SK-N-SH (cell line): ENCODE measurements at regions not wholly inside any gene's neighbourhood (a gene's known extent, or its start where the extent isn't known, plus 50 kb on each side); places are given as distances from the start of the nearest gene placed in this dataset.

ENCODE experiments used
- CHD2 ChIP-seq: fragments of 150-350 bp; IDR thresholded peaks from 2 replicates; pipeline ENCODE4 v1.6.1; 2018; ENCODE audit warnings: low read length; ENCODE audit not compliant: partially characterized antibody
- POLR2AphosphoS5 ChIP-seq: IDR thresholded peaks from 2 replicates; pipeline ENCODE4 v1.6.1; 2012; ENCODE audit warnings: low read depth, low read length
- SIN3A ChIP-seq: IDR thresholded peaks from 2 replicates; pipeline ENCODE4 v1.6.1; 2012; ENCODE audit warnings: low read depth, mild to moderate bottlenecking, low read length, moderate library complexity, borderline replicate concordance
- TAF1 ChIP-seq: IDR thresholded peaks from 2 replicates; pipeline ENCODE4 v1.6.1; 2012; ENCODE audit warnings: low read depth, mild to moderate bottlenecking, low read length, moderate library complexity, borderline replicate concordance
- TCF12 ChIP-seq: IDR thresholded peaks from 2 replicates; pipeline ENCODE4 v1.4.0; 2012
- YY1 ChIP-seq: IDR thresholded peaks from 2 replicates; pipeline ENCODE4 v1.4.0; 2012; ENCODE audit warnings: low read depth, mild to moderate bottlenecking
- TF ChIP-seq, protein P1 (sequence below): fragments of 200-600 bp; sonication (generic); IDR thresholded peaks from 2 replicates; pipeline ENCODE4 v1.6.1; 2017; ENCODE audit warnings: antibody characterized with exemption, mild to moderate bottlenecking, moderate library complexity

DNA sequence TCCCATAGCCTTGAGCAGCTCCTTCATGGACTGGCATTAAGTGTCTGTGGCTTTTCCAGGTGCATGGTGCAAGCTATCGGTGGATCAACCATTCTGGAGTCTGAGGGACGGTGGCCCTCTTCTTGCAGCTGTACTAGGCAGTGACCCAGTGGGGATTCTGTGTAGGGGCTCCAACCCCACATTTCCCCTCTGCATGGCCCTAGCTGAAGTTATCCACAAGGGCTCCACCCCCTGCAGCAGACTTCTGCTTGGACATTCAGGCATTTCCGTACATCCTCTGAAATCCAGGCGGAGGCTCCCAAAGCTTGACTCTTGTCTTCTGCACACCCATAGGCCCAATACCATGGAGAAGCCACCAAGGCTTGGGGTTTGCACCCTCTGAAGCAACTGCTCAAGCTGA lies 89.3 kb upstream of the PGRMC2 start:
- no peak for TF ChIP-seq TAF1
- TF ChIP-seq, protein P1, sequence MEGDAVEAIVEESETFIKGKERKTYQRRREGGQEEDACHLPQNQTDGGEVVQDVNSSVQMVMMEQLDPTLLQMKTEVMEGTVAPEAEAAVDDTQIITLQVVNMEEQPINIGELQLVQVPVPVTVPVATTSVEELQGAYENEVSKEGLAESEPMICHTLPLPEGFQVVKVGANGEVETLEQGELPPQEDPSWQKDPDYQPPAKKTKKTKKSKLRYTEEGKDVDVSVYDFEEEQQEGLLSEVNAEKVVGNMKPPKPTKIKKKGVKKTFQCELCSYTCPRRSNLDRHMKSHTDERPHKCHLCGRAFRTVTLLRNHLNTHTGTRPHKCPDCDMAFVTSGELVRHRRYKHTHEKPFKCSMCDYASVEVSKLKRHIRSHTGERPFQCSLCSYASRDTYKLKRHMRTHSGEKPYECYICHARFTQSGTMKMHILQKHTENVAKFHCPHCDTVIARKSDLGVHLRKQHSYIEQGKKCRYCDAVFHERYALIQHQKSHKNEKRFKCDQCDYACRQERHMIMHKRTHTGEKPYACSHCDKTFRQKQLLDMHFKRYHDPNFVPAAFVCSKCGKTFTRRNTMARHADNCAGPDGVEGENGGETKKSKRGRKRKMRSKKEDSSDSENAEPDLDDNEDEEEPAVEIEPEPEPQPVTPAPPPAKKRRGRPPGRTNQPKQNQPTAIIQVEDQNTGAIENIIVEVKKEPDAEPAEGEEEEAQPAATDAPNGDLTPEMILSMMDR: no peak
- TF ChIP-seq TCF12: no peak
- no peak for TF ChIP-seq SIN3A
- TF ChIP-seq YY1: no peak
- no peak for TF ChIP-seq CHD2
- TF ChIP-seq POLR2AphosphoS5: no peak
